Transverse colon (tissue), 4 donors: ENCODE measurements at regions not wholly inside any gene's neighbourhood (a gene's known extent, or its start where the extent isn't known, plus 50 kb on each side); places are given as distances from the start of the nearest gene placed in this dataset.
"Not testable (repeated sequence)": the region's sequence is repeated elsewhere in the genome, so short reads cannot be mapped to it uniquely, and the experiment has no call there.

Source experiments
- DNase-seq: peaks from one replicate; pipeline ENCODE4 v3.0.0-alpha.2; 2019
- H3K27ac ChIP-seq, 4 donors: fragments of 200-600 bp; sonication (generic); 2 replicates each; pipeline ENCODE4 v1.5.1; 2016 to 2018; ENCODE audit warnings: inconsistent platforms in 4 of 4
- H3K27me3 ChIP-seq: fragments of 200-600 bp; sonication (generic); 2 replicates; pipeline ENCODE4 v1.5.1; 2017; ENCODE audit warnings: inconsistent platforms
- H3K36me3 ChIP-seq, 4 donors: fragments of 200-600 bp; sonication (generic); 2 replicates each; pipeline ENCODE4 v1.5.1; 2017 to 2019; ENCODE audit warnings: inconsistent platforms in 4 of 4
- H3K4me1 ChIP-seq, 4 donors: fragments of 200-600 bp; sonication (generic); 2 replicates each; pipeline ENCODE4 v1.5.1; 2017 to 2020; ENCODE audit warnings: inconsistent platforms in 4 of 4
- H3K4me3 ChIP-seq, 4 donors: fragments of 200-600 bp; sonication (generic); 1 replicate in 1 of 4; 2 replicates in 3 of 4; pipeline versions ENCODE4 v1.5.1 to v1.6.1; 2017 to 2019; ENCODE audit warnings: inconsistent platforms in 4 of 4
- H3K9me3 ChIP-seq, 2 donors: fragments of 200-600 bp; sonication (generic); 2 replicates each; pipeline ENCODE4 v1.5.1; 2017 to 2019; ENCODE audit warnings: inconsistent platforms in 2 of 2
- EP300 ChIP-seq: sonication (generic); formaldehyde crosslinking; IDR thresholded peaks from one replicate; pipeline ENCODE4 v1.6.1; 2017; ENCODE audit warnings: antibody characterized with exemption, low read depth
- POLR2A ChIP-seq: fragments of 450-650 bp; IDR thresholded peaks from one replicate; pipeline ENCODE4 v1.6.1; 2016; ENCODE audit warnings: antibody characterized with exemption, mild to moderate bottlenecking, moderate library complexity
- POLR2AphosphoS5 ChIP-seq, 3 donors: sonication (generic); formaldehyde crosslinking; IDR thresholded peaks; one replicate each; pipeline ENCODE4 v1.6.1; 2016; ENCODE audit warnings: antibody characterized with exemption in 3 of 3
- WGBS, 2 donors: methylation state at CpG; one replicate each; pipeline ENCODE4 v1.1.5; 2018; ENCODE audit warnings: low coverage in 1 of 2; 5-methylcytosine and 5-hydroxymethylcytosine counted together
- in situ Hi-C, 4 donors: fragments of 200-750 bp; cut with MboI; loops; one replicate each; pipeline versions ENCODE4 v1.15.0 to v1.15.1; 2017; ENCODE audit warnings: low sequenced_read_pairs in 3 of 4, low pct_ligation_motif_present in 1 of 4, low pct_unique_long_range_greater_than_20kb in 1 of 4
- intact Hi-C: fragments of 100-400 bp; cut with DNase I; formaldehyde crosslinking; loops from one replicate; pipeline ENCODE4 v1.15.1; 2023; ENCODE audit warnings: low total_unique reads
- TF ChIP-seq, protein P1 (sequence below), 5 experiments: fragments of 200-600 bp in 3 of 5; fragments of 450-650 bp in 2 of 5; sonication (generic) in 3 of 5; IDR thresholded peaks; 1 replicate in 2 of 5; 2 replicates in 3 of 5; pipeline ENCODE4 v1.5.1; 2016 to 2017; ENCODE audit warnings: antibody characterized with exemption in 5 of 5, inconsistent platforms in 3 of 5, mild to moderate bottlenecking in 2 of 5, moderate library complexity in 1 of 5

DNA sequence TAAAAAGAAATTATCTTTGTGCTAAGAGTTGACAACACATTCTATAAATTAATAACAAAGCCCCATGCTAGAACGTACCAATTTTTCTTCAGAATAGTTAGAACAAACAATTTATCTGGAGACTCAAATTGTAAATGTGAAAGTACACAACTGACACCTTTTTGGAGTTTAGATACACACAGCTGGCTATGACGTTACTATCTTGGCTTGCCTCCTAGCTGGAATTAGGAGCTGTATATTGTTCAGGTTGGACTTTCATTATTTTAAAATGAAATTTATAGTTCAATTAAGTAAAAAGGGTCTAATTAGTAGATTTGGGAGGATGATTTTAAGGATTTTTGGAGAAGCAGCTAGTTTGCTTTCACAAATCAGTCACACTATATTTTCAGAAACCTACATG, 393.9 kb upstream of the RIOK2 start:
- Histone ChIP-seq H3K4me3 (no peak overlapping the region), H3K4me1 (no peaks in the 10 kb centered on the region), H3K27ac (no peak overlapping the region), H3K27me3 (no peaks in the 10 kb centered on the region), H3K9me3 (no peaks in the 10 kb centered on the region), H3K36me3 (no peaks in the 10 kb centered on the region)
- no peak for TF ChIP-seq EP300
- intact Hi-C loops (no loop called here), in situ Hi-C loops (no loop called here)
- WGBS, 2 donors: 19 to 38% methylated on average over 2 of the region's 2 CpGs
- no peak for DNase-seq

DNA sequence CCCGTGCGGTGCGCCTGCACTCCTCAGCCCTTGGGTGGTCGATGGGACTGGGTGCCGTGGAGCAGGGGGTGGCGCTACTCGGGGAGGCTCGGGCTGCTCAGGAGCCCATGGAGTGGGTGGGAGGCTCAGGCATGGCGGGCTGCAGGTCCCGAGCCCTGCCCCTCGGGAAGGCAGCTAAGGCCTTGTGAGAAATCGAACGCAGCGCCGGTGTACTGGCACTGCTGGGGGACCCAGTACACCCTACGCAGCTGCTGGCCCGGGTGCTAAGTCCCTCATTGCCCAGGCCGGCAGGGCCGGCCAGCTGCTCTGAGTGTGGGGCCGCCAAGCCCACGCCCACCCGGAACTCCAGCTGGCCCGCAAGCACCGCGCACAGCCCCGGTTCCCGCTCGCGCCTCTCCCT, 396.9 kb upstream of the RIOK2 start:
- H3K4me3 ChIP-seq, in situ Hi-C loops, DNase-seq, intact Hi-C loops, H3K27ac ChIP-seq, H3K4me1 ChIP-seq, H3K9me3 ChIP-seq, H3K27me3 ChIP-seq, H3K36me3 ChIP-seq: not testable (repeated sequence)
- 99% methylated on average over 16 of the region's 29 CpGs; no CpG with 5 or more reads in 1 of the 2 donors for WGBS, 2 donors

GRCh38 chr5:97580746-97581145, 397.7 kb upstream of the RIOK2 start:
- Histone ChIP-seq H3K27me3 (no peaks in the 10 kb centered on the region), H3K4me1 (no peaks in the 10 kb centered on the region), H3K27ac (no peak overlapping the region), H3K4me3 (no peak overlapping the region), H3K36me3 (no peaks in the 10 kb centered on the region), H3K9me3 (no peaks in the 10 kb centered on the region)
- in situ Hi-C loops: no loop called here
- no peak for DNase-seq
- no peak for TF ChIP-seq POLR2AphosphoS5 (IDR thresholded peaks at IDR 0.05)
- no peak for TF ChIP-seq EP300
- TF ChIP-seq POLR2A: no peak
- TF ChIP-seq, protein P1, sequence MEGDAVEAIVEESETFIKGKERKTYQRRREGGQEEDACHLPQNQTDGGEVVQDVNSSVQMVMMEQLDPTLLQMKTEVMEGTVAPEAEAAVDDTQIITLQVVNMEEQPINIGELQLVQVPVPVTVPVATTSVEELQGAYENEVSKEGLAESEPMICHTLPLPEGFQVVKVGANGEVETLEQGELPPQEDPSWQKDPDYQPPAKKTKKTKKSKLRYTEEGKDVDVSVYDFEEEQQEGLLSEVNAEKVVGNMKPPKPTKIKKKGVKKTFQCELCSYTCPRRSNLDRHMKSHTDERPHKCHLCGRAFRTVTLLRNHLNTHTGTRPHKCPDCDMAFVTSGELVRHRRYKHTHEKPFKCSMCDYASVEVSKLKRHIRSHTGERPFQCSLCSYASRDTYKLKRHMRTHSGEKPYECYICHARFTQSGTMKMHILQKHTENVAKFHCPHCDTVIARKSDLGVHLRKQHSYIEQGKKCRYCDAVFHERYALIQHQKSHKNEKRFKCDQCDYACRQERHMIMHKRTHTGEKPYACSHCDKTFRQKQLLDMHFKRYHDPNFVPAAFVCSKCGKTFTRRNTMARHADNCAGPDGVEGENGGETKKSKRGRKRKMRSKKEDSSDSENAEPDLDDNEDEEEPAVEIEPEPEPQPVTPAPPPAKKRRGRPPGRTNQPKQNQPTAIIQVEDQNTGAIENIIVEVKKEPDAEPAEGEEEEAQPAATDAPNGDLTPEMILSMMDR (IDR thresholded peaks at IDR 0.05): no peak
- intact Hi-C loops: no loop called here
- WGBS, 2 donors: 91 to 94% methylated on average over 2 of the region's 2 CpGs

DNA sequence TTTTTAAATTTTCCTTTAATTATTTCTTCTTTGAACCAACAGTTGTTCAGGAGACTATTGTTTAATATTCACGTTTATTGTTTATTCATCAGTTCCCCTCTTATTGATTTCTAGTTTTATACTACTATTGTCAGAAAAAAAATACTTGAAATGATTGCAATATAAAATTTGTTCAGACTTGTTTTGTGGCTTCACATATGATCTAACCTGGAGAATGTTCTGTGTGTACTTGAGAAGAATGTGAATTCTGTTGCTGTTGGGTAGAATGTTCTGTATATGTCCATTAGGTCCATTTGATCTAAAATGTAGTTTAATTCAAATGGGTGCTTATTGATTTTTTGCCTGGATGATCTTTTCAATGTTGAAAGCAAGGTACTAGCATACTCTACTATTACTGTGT, 408.7 kb upstream of the RIOK2 start:
- H3K27ac ChIP-seq: no peak overlapping the region
- no peaks in the 10 kb centered on the region for H3K36me3 ChIP-seq
- TF ChIP-seq, protein P1 (IDR thresholded peaks at IDR 0.05): no peak
- TF ChIP-seq POLR2A: no peak
- no peak for TF ChIP-seq EP300
- no peak for TF ChIP-seq POLR2AphosphoS5 (IDR thresholded peaks at IDR 0.05)
- in situ Hi-C loops (no loop called here), intact Hi-C loops (no loop called here)
- no peak for DNase-seq
- no peaks in the 10 kb centered on the region for H3K27me3 ChIP-seq
- no peaks in the 10 kb centered on the region for H3K9me3 ChIP-seq
- WGBS, 2 donors: 85 to 100% methylated on average over 1 of the region's 1 CpG
- no peaks in the 10 kb centered on the region for H3K4me1 ChIP-seq
- no peak overlapping the region for H3K4me3 ChIP-seq

DNA sequence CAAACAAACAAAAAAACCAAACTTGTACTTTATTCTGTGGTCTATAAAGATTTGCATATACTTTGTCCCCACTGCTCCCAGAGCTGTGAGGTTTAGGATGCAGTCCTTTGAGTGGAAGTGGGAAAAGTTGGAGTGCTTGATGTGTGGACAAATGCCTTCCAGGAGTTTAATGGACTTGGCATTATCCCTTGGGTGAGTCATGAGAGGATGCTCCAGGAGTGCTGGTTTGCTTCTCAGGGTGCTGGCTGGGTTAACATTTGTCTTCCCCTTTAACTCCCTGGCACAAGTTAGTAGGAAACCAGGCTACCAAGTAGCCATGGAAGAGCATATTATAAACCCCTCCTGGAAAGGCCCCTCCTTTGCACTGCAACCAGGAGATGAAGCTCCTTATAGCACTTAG, 417.4 kb upstream of the RIOK2 start:
- Histone ChIP-seq H3K27ac (no peak overlapping the region), H3K4me3 (no peak overlapping the region), H3K4me1 (no peaks in the 10 kb centered on the region), H3K9me3 (peaks cover 8 to 17% of the 10 kb centered on the region in 2 donors), H3K36me3 (no peaks in the 10 kb centered on the region), H3K27me3 (no peaks in the 10 kb centered on the region)
- no peak for TF ChIP-seq EP300
- TF ChIP-seq POLR2A: no peak
- TF ChIP-seq, protein P1 (IDR thresholded peaks at IDR 0.05): no peak
- no peak for TF ChIP-seq POLR2AphosphoS5 (IDR thresholded peaks at IDR 0.05)
- in situ Hi-C loops: no loop called here
- intact Hi-C loops: no loop called here
- DNase-seq: no peak
